Parathyroid adenoma (tissue), 2 donors: ENCODE measurements at regions not wholly inside any gene's neighbourhood (a gene's known extent, or its start where the extent isn't known, plus 50 kb on each side); places are given as distances from the start of the nearest gene placed in this dataset.

Experiments
- H2AFZ ChIP-seq: fragments of 300-600 bp; sonication (generic); one replicate; pipeline ENCODE4 v1.7.0; 2017; ENCODE audit warnings: antibody characterized with exemption, mild to moderate bottlenecking
- H3K27ac ChIP-seq: fragments of 300-600 bp; sonication (generic); one replicate; pipeline ENCODE4 v1.7.0; 2017
- H3K27me3 ChIP-seq: fragments of 300-600 bp; sonication (generic); one replicate; pipeline ENCODE4 v1.7.0; 2017; ENCODE audit warnings: low read length; ENCODE audit not compliant: control insufficient read depth, insufficient read depth
- H3K36me3 ChIP-seq: fragments of 300-600 bp; sonication (generic); one replicate; pipeline ENCODE4 v1.7.0; 2017; ENCODE audit warnings: low read length; ENCODE audit not compliant: control insufficient read depth, insufficient read depth
- H3K4me1 ChIP-seq: fragments of 300-600 bp; sonication (generic); one replicate; pipeline ENCODE4 v1.7.0; 2017; ENCODE audit warnings: control low read depth
- H3K4me2 ChIP-seq: fragments of 300-600 bp; sonication (generic); one replicate; pipeline ENCODE4 v1.7.0; 2017; ENCODE audit warnings: low read length
- H3K4me3 ChIP-seq: fragments of 300-600 bp; sonication (generic); one replicate; pipeline ENCODE4 v1.7.0; 2017; ENCODE audit warnings: low read depth, low read length
- H3K79me2 ChIP-seq: fragments of 300-600 bp; sonication (generic); one replicate; pipeline ENCODE4 v1.7.0; 2017; ENCODE audit warnings: control low read depth
- H3K9ac ChIP-seq: fragments of 300-600 bp; sonication (generic); one replicate; pipeline ENCODE4 v1.7.0; 2017; ENCODE audit warnings: mild to moderate bottlenecking
- H3K9me3 ChIP-seq: fragments of 300-600 bp; sonication (generic); one replicate; pipeline ENCODE4 v1.7.0; 2017; ENCODE audit warnings: low read length; ENCODE audit not compliant: control insufficient read depth
- CTCF ChIP-seq: fragments of 300-600 bp; sonication (generic); IDR thresholded peaks from one replicate; pipeline ENCODE4 v1.7.0; 2017; ENCODE audit warnings: antibody characterized with exemption, mild to moderate bottlenecking
- donor health status: primary hyperparathyroidism.

GRCh38 chr3:30281526-30281925, 324.9 kb upstream of the TGFBR2 start:
- no peak overlapping the region for H3K4me2 ChIP-seq
- no peaks in the 10 kb centered on the region for H3K9me3 ChIP-seq

GRCh38 chr3:30282154-30282696, 324.2 kb upstream of the TGFBR2 start:
- H3K79me2 ChIP-seq, result no peaks in the 10 kb centered on the region
- no peaks in the 10 kb centered on the region for H3K4me1 ChIP-seq
- no peak overlapping the region for H2AFZ ChIP-seq
- no peak overlapping the region for H3K9ac ChIP-seq
- H3K4me2 ChIP-seq, result no peak overlapping the region
- H3K36me3 ChIP-seq, result no peaks in the 10 kb centered on the region
- TF ChIP-seq CTCF, result no peak
- H3K9me3 ChIP-seq, result no peaks in the 10 kb centered on the region
- H3K4me3 ChIP-seq, result no peak overlapping the region
- H3K27ac ChIP-seq, result no peak overlapping the region
- H3K27me3 ChIP-seq, result no peaks in the 10 kb centered on the region

More at GRCh38 chr3:30281526-30281925, 324.9 kb upstream of the TGFBR2 start:
- Histone ChIP-seq H3K4me1 (no peaks in the 10 kb centered on the region), H3K27ac (no peak overlapping the region), H3K36me3 (no peaks in the 10 kb centered on the region), H2AFZ (no peak overlapping the region), H3K27me3 (no peaks in the 10 kb centered on the region), H3K4me3 (no peak overlapping the region), H3K79me2 (no peaks in the 10 kb centered on the region), H3K9ac (no peak overlapping the region)
- no peak for TF ChIP-seq CTCF

- Histone ChIP-seq H3K36me3 (no peaks in the 10 kb centered on the region), H3K4me2 (no peak overlapping the region), H3K9me3 (no peaks in the 10 kb centered on the region), H2AFZ (no peak overlapping the region), H3K79me2 (no peaks in the 10 kb centered on the region), H3K9ac (no peak overlapping the region), H3K4me1 (no peaks in the 10 kb centered on the region), H3K27ac (peak overlapping the region; percentile 30), H3K27me3 (no peaks in the 10 kb centered on the region), H3K4me3 (no peak overlapping the region)
- TF ChIP-seq CTCF, result no peak
Measured at GRCh38 chr3:30285188-30286006, 321.0 kb upstream of the TGFBR2 start.

- Histone ChIP-seq H3K9me3 (no peaks in the 10 kb centered on the region), H3K9ac (no peak overlapping the region), H2AFZ (no peak overlapping the region), H3K4me2 (no peak overlapping the region), H3K27me3 (no peaks in the 10 kb centered on the region), H3K27ac (peak overlapping the region; percentile 30), H3K79me2 (no peaks in the 10 kb centered on the region), H3K4me1 (no peaks in the 10 kb centered on the region), H3K4me3 (no peak overlapping the region), H3K36me3 (no peaks in the 10 kb centered on the region)
- TF ChIP-seq CTCF, result no peak
Measured at GRCh38 chr3:30286007-30286669, 320.3 kb upstream of the TGFBR2 start.
